ENCODE measurements at regions not wholly inside any gene's neighbourhood (a gene's known extent, or its start where the extent isn't known, plus 50 kb on each side); places are given as distances from the start of the nearest gene placed in this dataset.

DNA sequence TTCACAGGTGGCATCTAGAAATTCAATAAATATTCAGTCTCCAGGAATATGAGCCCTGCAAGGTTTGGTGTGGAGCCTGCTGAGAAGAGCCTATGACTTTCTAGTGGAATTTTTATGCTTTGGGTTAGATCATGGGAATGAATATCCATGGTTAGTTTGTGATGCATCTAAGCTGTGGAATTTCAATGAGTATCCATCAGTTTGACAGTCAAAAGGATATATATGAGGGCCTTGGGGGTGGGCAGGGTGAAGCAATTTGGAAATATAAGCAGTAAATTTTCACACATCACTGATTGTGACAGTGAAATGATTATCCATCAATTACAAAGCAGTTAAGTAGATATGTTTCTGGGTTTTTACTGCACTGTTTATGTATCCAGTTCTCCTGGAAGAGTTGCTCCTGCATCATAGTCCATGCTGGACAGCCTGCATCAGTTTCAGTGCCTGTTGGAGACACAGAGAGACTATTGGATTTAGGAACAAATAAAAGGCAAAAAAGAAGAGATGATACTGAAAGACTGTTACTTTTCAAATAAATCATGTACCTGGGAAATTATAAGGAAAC, 530.8 kb downstream of the MFSD1 start:
- TF ChIP-seq, protein P1, sequence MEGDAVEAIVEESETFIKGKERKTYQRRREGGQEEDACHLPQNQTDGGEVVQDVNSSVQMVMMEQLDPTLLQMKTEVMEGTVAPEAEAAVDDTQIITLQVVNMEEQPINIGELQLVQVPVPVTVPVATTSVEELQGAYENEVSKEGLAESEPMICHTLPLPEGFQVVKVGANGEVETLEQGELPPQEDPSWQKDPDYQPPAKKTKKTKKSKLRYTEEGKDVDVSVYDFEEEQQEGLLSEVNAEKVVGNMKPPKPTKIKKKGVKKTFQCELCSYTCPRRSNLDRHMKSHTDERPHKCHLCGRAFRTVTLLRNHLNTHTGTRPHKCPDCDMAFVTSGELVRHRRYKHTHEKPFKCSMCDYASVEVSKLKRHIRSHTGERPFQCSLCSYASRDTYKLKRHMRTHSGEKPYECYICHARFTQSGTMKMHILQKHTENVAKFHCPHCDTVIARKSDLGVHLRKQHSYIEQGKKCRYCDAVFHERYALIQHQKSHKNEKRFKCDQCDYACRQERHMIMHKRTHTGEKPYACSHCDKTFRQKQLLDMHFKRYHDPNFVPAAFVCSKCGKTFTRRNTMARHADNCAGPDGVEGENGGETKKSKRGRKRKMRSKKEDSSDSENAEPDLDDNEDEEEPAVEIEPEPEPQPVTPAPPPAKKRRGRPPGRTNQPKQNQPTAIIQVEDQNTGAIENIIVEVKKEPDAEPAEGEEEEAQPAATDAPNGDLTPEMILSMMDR (IDR thresholded peaks at IDR 0.05; ENCODE audit: insufficient read depth, low read length, severe bottlenecking) = no peak
- FAIRE-seq (no peak), DNase-seq (ENCODE audit: low read depth) (no peak)
- Histone ChIP-seq H3K36me3 (ENCODE audit: control insufficient read depth, insufficient read depth, low read length) (no peaks in the 10 kb centered on the region), H3K27me3 (ENCODE audit: control insufficient read depth, insufficient read depth, low read length) (no peaks in the 10 kb centered on the region), H3K4me3 (ENCODE audit: low read depth, low read length) (no peak overlapping the region)

- DNase-seq (ENCODE audit: low read depth) (no peak), FAIRE-seq (no peak)
These were observed 537.3 kb downstream of the MFSD1 start for GRCh38 chr3:159339131-159339530.

DNA sequence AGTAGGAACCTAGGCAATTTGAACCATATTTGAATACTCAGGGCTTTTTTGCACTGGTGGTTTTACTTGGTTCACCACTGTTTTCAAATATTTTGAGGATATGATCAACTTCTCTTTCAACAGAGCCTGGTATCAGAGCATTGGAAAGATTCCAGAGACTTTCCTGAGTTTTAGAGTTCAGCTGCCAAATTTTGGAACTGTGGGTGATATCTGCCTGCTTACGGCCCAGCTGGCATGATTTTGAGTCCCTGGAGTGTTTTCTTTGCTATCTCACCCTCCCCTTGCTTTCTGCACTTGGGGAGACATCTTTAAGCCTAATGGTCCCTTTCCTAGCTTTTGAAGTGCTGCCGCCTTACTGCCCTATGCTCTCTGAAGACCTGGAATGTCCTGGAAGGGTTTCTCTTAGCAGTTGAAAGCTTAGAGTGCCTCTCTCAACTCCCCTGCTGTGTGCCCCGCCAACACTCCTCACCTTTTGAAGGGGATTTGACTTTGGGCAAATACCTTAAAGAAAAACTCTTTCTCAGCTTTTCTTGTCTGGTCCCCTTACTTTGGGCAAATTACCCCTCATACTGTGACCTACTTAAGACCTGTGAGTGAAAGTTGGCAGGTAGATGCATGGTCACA, 539.1 kb downstream of the MFSD1 start:
- no peaks in the 10 kb centered on the region for H3K27me3 ChIP-seq (ENCODE audit: control insufficient read depth, insufficient read depth, low read length)
- FAIRE-seq = no peak
- H3K36me3 ChIP-seq (ENCODE audit: control insufficient read depth, insufficient read depth, low read length) = no peaks in the 10 kb centered on the region
- no peak for DNase-seq (ENCODE audit: low read depth)
- TF ChIP-seq, protein P1 (IDR thresholded peaks at IDR 0.05; ENCODE audit: insufficient read depth, low read length, severe bottlenecking) = no peak
- no peak overlapping the region for H3K4me3 ChIP-seq (ENCODE audit: low read depth, low read length)

More at GRCh38 chr3:159339131-159339530, 537.3 kb downstream of the MFSD1 start:
- Histone ChIP-seq H3K4me3 (ENCODE audit: low read depth, low read length) (no peak overlapping the region), H3K36me3 (ENCODE audit: control insufficient read depth, insufficient read depth, low read length) (no peaks in the 10 kb centered on the region), H3K27me3 (ENCODE audit: control insufficient read depth, insufficient read depth, low read length) (no peaks in the 10 kb centered on the region)
- TF ChIP-seq, protein P1 (IDR thresholded peaks at IDR 0.05; ENCODE audit: insufficient read depth, low read length, severe bottlenecking) = no peak

DNA sequence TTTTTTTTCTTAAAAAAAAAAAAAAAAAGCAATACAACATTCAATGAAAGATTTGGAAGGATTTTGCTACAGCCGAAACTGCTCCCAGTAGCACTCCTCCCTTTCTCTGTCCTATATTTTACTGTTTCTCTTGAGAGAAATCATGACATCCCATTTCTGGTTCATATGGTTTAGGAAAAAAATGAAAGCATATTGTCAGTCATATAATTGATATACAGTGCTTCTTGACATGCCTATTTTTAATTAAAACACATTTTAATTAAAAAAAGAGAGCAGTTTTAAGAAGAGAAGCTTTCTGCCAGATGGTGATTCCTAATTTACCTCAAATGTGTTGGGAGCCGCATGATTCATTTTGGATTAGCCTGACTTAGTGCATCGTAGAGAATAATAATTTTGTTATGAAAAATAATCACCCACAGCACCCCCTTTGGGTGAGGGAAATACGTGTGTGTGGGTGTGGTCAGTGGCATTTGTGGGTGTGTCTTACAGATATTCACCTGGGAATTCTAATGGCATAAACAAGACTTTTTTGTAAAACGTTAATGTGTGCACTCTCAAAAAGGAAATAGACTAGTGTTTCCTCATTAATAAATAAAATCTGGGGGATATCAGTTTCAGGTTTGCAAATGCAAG, 544.5 kb downstream of the MFSD1 start:
- TF ChIP-seq, protein P1 (IDR thresholded peaks at IDR 0.05; ENCODE audit: insufficient read depth, low read length, severe bottlenecking) = no peak
- Histone ChIP-seq H3K27me3 (ENCODE audit: control insufficient read depth, insufficient read depth, low read length) (no peaks in the 10 kb centered on the region), H3K36me3 (ENCODE audit: control insufficient read depth, insufficient read depth, low read length) (no peaks in the 10 kb centered on the region), H3K4me3 (ENCODE audit: low read depth, low read length) (no peak overlapping the region)
- FAIRE-seq (no peak), DNase-seq (ENCODE audit: low read depth) (no peak)

DNA sequence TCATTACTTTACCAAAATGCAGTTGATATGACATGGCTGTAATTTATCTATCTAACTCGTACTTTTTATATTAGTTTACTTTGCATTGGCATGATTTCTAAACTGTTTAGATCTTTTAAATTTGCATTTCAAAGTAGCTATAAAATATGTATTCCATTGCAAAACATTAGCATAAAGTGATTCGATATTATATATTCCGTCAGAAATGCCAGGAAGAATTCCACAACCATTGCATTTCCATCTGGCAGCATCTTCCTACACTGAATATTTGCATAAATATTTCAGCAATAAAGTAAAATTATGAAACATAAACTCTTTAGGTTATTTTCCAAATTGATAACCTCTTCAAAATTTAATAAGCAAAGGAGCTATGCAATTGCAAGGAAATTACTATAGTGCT, 546.6 kb downstream of the MFSD1 start:
- no peaks in the 10 kb centered on the region for H3K27me3 ChIP-seq (ENCODE audit: control insufficient read depth, insufficient read depth, low read length)
- TF ChIP-seq, protein P1 (IDR thresholded peaks at IDR 0.05; ENCODE audit: insufficient read depth, low read length, severe bottlenecking) = no peak
- H3K36me3 ChIP-seq (ENCODE audit: control insufficient read depth, insufficient read depth, low read length) = no peaks in the 10 kb centered on the region
- H3K4me3 ChIP-seq (ENCODE audit: low read depth, low read length) = no peak overlapping the region
- DNase-seq (ENCODE audit: low read depth) = no peak
- FAIRE-seq = no peak

Measured in bronchial epithelial cell (primary cell).